HG02623 (cell line): ENCODE measurements at regions not wholly inside any gene's neighbourhood (a gene's known extent, or its start where the extent isn't known, plus 50 kb on each side); places are given as distances from the start of the nearest gene placed in this dataset.

Source experiments
- ATAC-seq: cut with Tn5 transposase; IDR thresholded peaks from one replicate; pipeline ENCODE4 v1.9.1; 2021; ENCODE audit warnings: moderate library complexity; ENCODE audit not compliant: unreplicated experiment

GRCh38 chr4:30930276-30930675, 210.1 kb downstream of the PCDH7 start:
- no peak for ATAC-seq

GRCh38 chr4:30932581-30932980, 212.4 kb downstream of the PCDH7 start:
- no peak for ATAC-seq

GRCh38 chr4:30939069-30939468, 218.9 kb downstream of the PCDH7 start:
- no peak for ATAC-seq

- ATAC-seq, result no peak
Measured at GRCh38 chr4:30939684-30940083, 219.5 kb downstream of the PCDH7 start.

GRCh38 chr4:30941641-30942040, 221.5 kb downstream of the PCDH7 start:
- ATAC-seq, result no peak

- no peak for ATAC-seq
Measured at GRCh38 chr4:30943356-30943755, 223.2 kb downstream of the PCDH7 start.

- ATAC-seq, result no peak
Measured at GRCh38 chr4:30945586-30945985, 225.4 kb downstream of the PCDH7 start.

- no peak for ATAC-seq
Measured at GRCh38 chr4:30946288-30946687, 226.1 kb downstream of the PCDH7 start.

GRCh38 chr4:30948653-30949052, 228.5 kb downstream of the PCDH7 start:
- no peak for ATAC-seq

- no peak for ATAC-seq
Measured at GRCh38 chr4:30950737-30951136, 230.6 kb downstream of the PCDH7 start.

GRCh38 chr4:30952526-30953219, 232.5 kb downstream of the PCDH7 start:
- no peak for ATAC-seq

GRCh38 chr4:30953799-30954198, 233.6 kb downstream of the PCDH7 start:
- no peak for ATAC-seq

- no peak for ATAC-seq
Measured at GRCh38 chr4:30956916-30957315, 236.7 kb downstream of the PCDH7 start.

- no peak for ATAC-seq
Measured at GRCh38 chr4:30957706-30958105, 237.5 kb downstream of the PCDH7 start.

- no peak for ATAC-seq
Measured at GRCh38 chr4:30959781-30960485, 239.8 kb downstream of the PCDH7 start.

GRCh38 chr4:30962939-30963338, 242.8 kb downstream of the PCDH7 start:
- ATAC-seq, result no peak

- no peak for ATAC-seq
Measured at GRCh38 chr4:30968926-30969325, 248.8 kb downstream of the PCDH7 start.

- ATAC-seq, result no peak
Measured at GRCh38 chr4:30972542-30972941, 252.4 kb downstream of the PCDH7 start.

- no peak for ATAC-seq
Measured at GRCh38 chr4:30973993-30974392, 253.8 kb downstream of the PCDH7 start.

- no peak for ATAC-seq
Measured at GRCh38 chr4:30979402-30979801, 259.2 kb downstream of the PCDH7 start.

- no peak for ATAC-seq
Measured at GRCh38 chr4:30989508-30989907, 269.3 kb downstream of the PCDH7 start.

GRCh38 chr4:30996841-30997240, 276.7 kb downstream of the PCDH7 start:
- ATAC-seq, result no peak

GRCh38 chr4:31005037-31005436, 284.9 kb downstream of the PCDH7 start:
- no peak for ATAC-seq
